ENCODE measurements at regions not wholly inside any gene's neighbourhood (a gene's known extent, or its start where the extent isn't known, plus 50 kb on each side); places are given as distances from the start of the nearest gene placed in this dataset.

DNA sequence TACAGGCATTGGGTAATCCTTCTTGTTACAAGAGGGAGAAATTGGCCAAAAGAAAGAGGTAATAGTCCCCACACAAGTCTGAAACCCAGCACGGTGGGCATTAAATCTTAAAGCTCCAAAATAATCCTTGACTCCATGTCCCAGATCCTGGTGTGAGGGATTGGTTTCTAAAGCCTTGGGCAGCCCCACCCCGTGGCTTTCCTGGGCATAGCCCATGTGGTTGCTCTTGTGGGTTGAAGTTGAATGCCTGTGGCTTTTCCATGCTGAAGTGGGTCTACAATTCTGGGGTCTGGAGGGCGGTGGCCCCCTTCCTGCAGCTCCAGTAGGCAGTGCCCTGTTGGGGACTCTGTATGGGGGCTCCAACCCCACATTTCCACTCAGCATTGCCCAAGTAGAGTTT, 91.8 kb upstream of the LARP1 start:
- H2AK5ac ChIP-seq (ENCODE audit: low read depth, low read length) = no peak overlapping the region
- no peak overlapping the region for H2BK15ac ChIP-seq (ENCODE audit: low read length)
- H3K56ac ChIP-seq (replicated peaks; ENCODE audit: insufficient read length, low read depth, low read length) = no peak overlapping the region
- ChIA-PET POLR2A (ENCODE audit: partially characterized antibody) (interaction anchor here (0.9 to 1.0 kb wide), 2 partner anchors 12 to 108 kb away, joined by 3 to 4 read pairs; no protein-coding TSS in a partner anchor), CTCF (ENCODE audit: partially characterized antibody) (interaction anchor here (1.3 to 1.5 kb wide), 2 partner anchors 23 to 49 kb away, joined by 3 to 4 read pairs; no protein-coding TSS in a partner anchor)
- no peak overlapping the region for H3K4me2 ChIP-seq (ENCODE audit: insufficient read depth in 1 of 2, low read depth in 2 of 2, low read length in 2 of 2)
- no peak overlapping the region for H2BK120ac ChIP-seq (replicated peaks; ENCODE audit: low read depth, low read length)
- no peaks in the 10 kb centered on the region for H3K23me2 ChIP-seq (ENCODE audit: low read depth, low read length)
- no peak overlapping the region for H3K27ac ChIP-seq (ENCODE audit: low read depth, low read length)
- H3K18ac ChIP-seq (ENCODE audit: extremely low read depth, low read length) = no peak overlapping the region
- no peak overlapping the region for H3K4ac ChIP-seq (replicated peaks; ENCODE audit: insufficient read length, low read depth, low read length)
- H3K9ac ChIP-seq (replicated peaks in 1 of 4; ENCODE audit: extremely low read depth in 1 of 4, low read depth in 3 of 4, low read length in 3 of 4) = no peak overlapping the region
- no peak overlapping the region for H4K5ac ChIP-seq (ENCODE audit: insufficient read length, low read depth, low read length)
- H3K9me3 ChIP-seq (ENCODE audit: insufficient read depth in 2 of 2, low read depth in 1 of 2, low read length in 1 of 2) = peaks cover 18 to 28% of the 10 kb centered on the region in 2 experiments
- H3K27me3 ChIP-seq (replicated peaks in 1 of 4; ENCODE audit: control insufficient read depth in 3 of 4, extremely low read depth in 1 of 4, insufficient read depth in 3 of 4, low read length in 3 of 4) = no peaks in the 10 kb centered on the region
- H2BK20ac ChIP-seq (ENCODE audit: low read length) = no peak overlapping the region
- H3K14ac ChIP-seq (ENCODE audit: insufficient read length) = no peak overlapping the region
- no peak overlapping the region for H4K8ac ChIP-seq (ENCODE audit: extremely low read depth, insufficient read depth, low read length)
- H3K23ac ChIP-seq (ENCODE audit: insufficient read length) = no peak overlapping the region
- no peaks in the 10 kb centered on the region for H3K79me1 ChIP-seq (ENCODE audit: low read depth, low read length)
- H3K4me3 ChIP-seq (ENCODE audit: extremely low read depth in 1 of 4, insufficient read depth in 2 of 4, low read depth in 3 of 4, low read length in 4 of 4) = no peak overlapping the region
- WGBS, 2 experiments (ENCODE audit: extremely low coverage in 1 of 2, insufficient coverage in 1 of 2, insufficient read length in 1 of 2, insufficient replicate concordance in 2 of 2, low coverage in 1 of 2, low lambda C conversion rate in 2 of 2, missing lambda C conversion rate in 1 of 2) = 85% methylated on average over 3 of the region's 3 CpGs; no CpG with 5 or more reads in 1 of the 2 experiments
- H3K79me2 ChIP-seq (ENCODE audit: control insufficient read depth in 1 of 2, insufficient read depth in 2 of 2, low read length in 2 of 2) = no peaks in the 10 kb centered on the region
- H3K36me3 ChIP-seq (ENCODE audit: control insufficient read depth in 2 of 4, insufficient read depth in 4 of 4, low read length in 3 of 4) = no peaks in the 10 kb centered on the region
- H3K4me1 ChIP-seq (replicated peaks in 1 of 4; ENCODE audit: control insufficient read depth in 3 of 4, insufficient read depth in 4 of 4, low read length in 3 of 4) = no peaks in the 10 kb centered on the region
- no peak for TF ChIP-seq TAF7 (optimal IDR thresholded peaks at IDR 0.05; ENCODE audit: borderline replicate concordance, low read depth, low read length)
- TF ChIP-seq EP300 (IDR thresholded peaks at IDR 0.05; ENCODE audit: borderline replicate concordance in 1 of 2, low read depth in 2 of 2, low read length in 2 of 2) = no peak
- TF ChIP-seq SIRT6 (IDR thresholded peaks at IDR 0.05; ENCODE audit: low read length) = no peak
- TF ChIP-seq NRF1 (IDR thresholded peaks at IDR 0.05; ENCODE audit: low read depth, low read length) = no peak
- H4K20me1 ChIP-seq (replicated peaks in 1 of 2; ENCODE audit: control insufficient read depth in 1 of 2, insufficient read depth in 2 of 2, low read length in 2 of 2) = no peaks in the 10 kb centered on the region
- FAIRE-seq (no peak), DNase-seq (ENCODE audit: low read depth in 1 of 2, low spot score in 2 of 2) (no peak)
- no peak overlapping the region for H2BK12ac ChIP-seq (ENCODE audit: low read depth, low read length)
- no peak overlapping the region for H2AFZ ChIP-seq (ENCODE audit: low read length)
- no peak overlapping the region for H4K91ac ChIP-seq (replicated peaks; ENCODE audit: insufficient read length, low read length)
- H2BK5ac ChIP-seq (ENCODE audit: low read depth, low read length) = no peak overlapping the region
